DOHH2 (cell line): ENCODE measurements at regions not wholly inside any gene's neighbourhood (a gene's known extent, or its start where the extent isn't known, plus 50 kb on each side); places are given as distances from the start of the nearest gene placed in this dataset.

ENCODE experiments used
- H3F3A ChIP-seq: fragments of 200-600 bp; sonication (generic), shearing (Covaris generic); 2 replicates; pipeline ENCODE4 v1.6.0; 2016; ENCODE audit warnings: antibody characterized with exemption, mild to moderate bottlenecking; ENCODE audit not compliant: control insufficient read depth, insufficient read depth
- H3K27ac ChIP-seq: fragments of 200-600 bp; sonication (generic); 2 replicates; pipeline ENCODE4 v1.5.1; 2014; ENCODE audit warnings: low read depth, mild to moderate bottlenecking, low read length, moderate library complexity
- H3K27me3 ChIP-seq: fragments of 200-600 bp; sonication (generic); 2 replicates; pipeline ENCODE4 v1.6.1; 2014; ENCODE audit warnings: mild to moderate bottlenecking, low read length, mixed read lengths; ENCODE audit not compliant: control insufficient read depth
- H3K36me3 ChIP-seq: fragments of 200-600 bp; sonication (generic); 2 replicates; pipeline ENCODE4 v1.6.1; 2014; ENCODE audit warnings: mild to moderate bottlenecking, low read length, moderate library complexity, mixed read lengths; ENCODE audit not compliant: control insufficient read depth
- H3K4me1 ChIP-seq: fragments of 200-600 bp; sonication (generic); 2 replicates; pipeline ENCODE4 v1.6.1; 2014; ENCODE audit warnings: mild to moderate bottlenecking, low read length, mixed read lengths; ENCODE audit not compliant: control insufficient read depth
- H3K4me2 ChIP-seq: fragments of 200-600 bp; sonication (generic); 2 replicates; pipeline ENCODE4 v1.6.0; 2014; ENCODE audit warnings: mild to moderate bottlenecking, low read length, moderate library complexity
- H3K4me3 ChIP-seq: fragments of 200-600 bp; sonication (generic); 2 replicates; pipeline ENCODE4 v1.5.1; 2014; ENCODE audit warnings: mild to moderate bottlenecking, low read length, mixed read lengths
- H3K79me2 ChIP-seq: fragments of 200-600 bp; sonication (generic); 2 replicates; pipeline ENCODE4 v1.6.1; 2014; ENCODE audit warnings: mild to moderate bottlenecking, low read length, mixed read lengths; ENCODE audit not compliant: control insufficient read depth
- H3K9me2 ChIP-seq: fragments of 200-600 bp; sonication (generic); replicated peaks from 2 replicates; pipeline ENCODE4 v1.6.1; 2014; ENCODE audit warnings: mild to moderate bottlenecking, low read length, mixed read lengths; ENCODE audit not compliant: control insufficient read depth
- H3K9me3 ChIP-seq: fragments of 200-600 bp; sonication (generic); 2 replicates; pipeline ENCODE4 v1.6.1; 2014; ENCODE audit warnings: antibody characterized with exemption, low read length, mixed read lengths; ENCODE audit not compliant: control insufficient read depth, insufficient read depth
- H4K20me1 ChIP-seq: fragments of 200-600 bp; sonication (generic); 2 replicates; pipeline ENCODE4 v1.6.0; 2014; ENCODE audit warnings: low read depth, mild to moderate bottlenecking, antibody characterized with exemption, low read length, moderate library complexity; ENCODE audit not compliant: control insufficient read depth, insufficient read depth
- EZH2phosphoT487 ChIP-seq: fragments of 200-600 bp; sonication (generic); IDR thresholded peaks from 2 replicates; pipeline ENCODE4 v1.6.1; 2017; ENCODE audit warnings: borderline replicate concordance, mild to moderate bottlenecking, antibody characterized with exemption, low read length, moderate library complexity, mixed read lengths
- TF ChIP-seq, protein P1 (sequence below): fragments of 200-600 bp; sonication (generic); IDR thresholded peaks from one replicate; pipeline ENCODE4 v1.5.1; 2014; ENCODE audit warnings: antibody characterized with exemption, mild to moderate bottlenecking, low read depth, low read length; ENCODE audit not compliant: poor library complexity, severe bottlenecking

DNA sequence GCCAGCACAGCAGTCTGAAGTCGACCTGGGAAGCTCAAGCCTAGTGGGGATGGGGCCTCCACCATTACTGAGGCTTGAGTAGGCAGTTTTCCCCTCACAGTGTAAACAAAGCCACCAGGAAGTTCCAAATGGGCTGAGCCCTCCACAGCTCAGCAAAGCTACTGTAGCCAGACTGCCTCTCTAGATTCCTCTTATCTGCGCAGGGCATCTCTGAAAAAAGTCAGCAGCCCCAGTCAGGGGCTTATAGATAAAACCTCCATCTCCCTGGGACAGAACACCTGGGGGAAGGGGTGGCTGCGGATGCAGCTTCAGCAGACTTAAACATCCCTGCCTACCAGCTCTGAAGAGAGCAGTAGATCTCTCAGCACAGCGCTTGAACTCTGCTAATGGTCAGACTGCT is 218.4 kb upstream of the VRK2 start:
- H3K4me2 ChIP-seq = no peak overlapping the region
- TF ChIP-seq EZH2phosphoT487 = no peak
- TF ChIP-seq, protein P1, sequence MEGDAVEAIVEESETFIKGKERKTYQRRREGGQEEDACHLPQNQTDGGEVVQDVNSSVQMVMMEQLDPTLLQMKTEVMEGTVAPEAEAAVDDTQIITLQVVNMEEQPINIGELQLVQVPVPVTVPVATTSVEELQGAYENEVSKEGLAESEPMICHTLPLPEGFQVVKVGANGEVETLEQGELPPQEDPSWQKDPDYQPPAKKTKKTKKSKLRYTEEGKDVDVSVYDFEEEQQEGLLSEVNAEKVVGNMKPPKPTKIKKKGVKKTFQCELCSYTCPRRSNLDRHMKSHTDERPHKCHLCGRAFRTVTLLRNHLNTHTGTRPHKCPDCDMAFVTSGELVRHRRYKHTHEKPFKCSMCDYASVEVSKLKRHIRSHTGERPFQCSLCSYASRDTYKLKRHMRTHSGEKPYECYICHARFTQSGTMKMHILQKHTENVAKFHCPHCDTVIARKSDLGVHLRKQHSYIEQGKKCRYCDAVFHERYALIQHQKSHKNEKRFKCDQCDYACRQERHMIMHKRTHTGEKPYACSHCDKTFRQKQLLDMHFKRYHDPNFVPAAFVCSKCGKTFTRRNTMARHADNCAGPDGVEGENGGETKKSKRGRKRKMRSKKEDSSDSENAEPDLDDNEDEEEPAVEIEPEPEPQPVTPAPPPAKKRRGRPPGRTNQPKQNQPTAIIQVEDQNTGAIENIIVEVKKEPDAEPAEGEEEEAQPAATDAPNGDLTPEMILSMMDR = no peak
- H3K4me3 ChIP-seq = no peak overlapping the region
- no peaks in the 10 kb centered on the region for H3K36me3 ChIP-seq
- no peaks in the 10 kb centered on the region for H3K79me2 ChIP-seq
- no peaks in the 10 kb centered on the region for H3K9me3 ChIP-seq
- no peak overlapping the region for H3K27ac ChIP-seq
- H3K4me1 ChIP-seq = no peaks in the 10 kb centered on the region
- H4K20me1 ChIP-seq = no peaks in the 10 kb centered on the region
- no peaks in the 10 kb centered on the region for H3K9me2 ChIP-seq
- no peaks in the 10 kb centered on the region for H3F3A ChIP-seq
- no peaks in the 10 kb centered on the region for H3K27me3 ChIP-seq

DNA sequence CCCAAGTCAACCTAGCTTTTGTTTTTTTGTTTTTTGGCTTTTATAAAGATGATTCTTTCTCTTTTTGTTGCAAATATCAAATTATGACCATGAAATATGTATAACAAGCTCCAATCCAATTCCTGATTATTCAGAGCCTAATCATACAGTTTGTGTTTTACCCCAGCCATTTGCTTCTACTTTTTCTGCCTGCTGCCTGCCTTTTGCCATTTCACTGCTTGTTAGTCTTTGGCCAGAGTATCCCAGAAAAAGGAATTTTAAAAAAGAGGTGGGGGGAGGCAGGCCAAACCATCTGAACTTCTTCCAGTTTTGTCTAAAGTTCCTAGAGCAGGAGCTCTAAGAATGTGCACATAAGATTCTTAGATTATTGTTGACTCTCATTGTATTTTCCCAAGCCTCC is 211.9 kb upstream of the VRK2 start:
- no peaks in the 10 kb centered on the region for H3F3A ChIP-seq
- H3K27me3 ChIP-seq = no peaks in the 10 kb centered on the region
- no peaks in the 10 kb centered on the region for H4K20me1 ChIP-seq
- no peak overlapping the region for H3K4me3 ChIP-seq
- H3K9me3 ChIP-seq = no peaks in the 10 kb centered on the region
- H3K4me2 ChIP-seq = no peak overlapping the region
- no peaks in the 10 kb centered on the region for H3K79me2 ChIP-seq
- H3K9me2 ChIP-seq = no peaks in the 10 kb centered on the region
- no peak for TF ChIP-seq EZH2phosphoT487
- TF ChIP-seq, protein P1 = no peak
- H3K4me1 ChIP-seq = no peaks in the 10 kb centered on the region
- no peaks in the 10 kb centered on the region for H3K36me3 ChIP-seq
- H3K27ac ChIP-seq = no peak overlapping the region

DNA sequence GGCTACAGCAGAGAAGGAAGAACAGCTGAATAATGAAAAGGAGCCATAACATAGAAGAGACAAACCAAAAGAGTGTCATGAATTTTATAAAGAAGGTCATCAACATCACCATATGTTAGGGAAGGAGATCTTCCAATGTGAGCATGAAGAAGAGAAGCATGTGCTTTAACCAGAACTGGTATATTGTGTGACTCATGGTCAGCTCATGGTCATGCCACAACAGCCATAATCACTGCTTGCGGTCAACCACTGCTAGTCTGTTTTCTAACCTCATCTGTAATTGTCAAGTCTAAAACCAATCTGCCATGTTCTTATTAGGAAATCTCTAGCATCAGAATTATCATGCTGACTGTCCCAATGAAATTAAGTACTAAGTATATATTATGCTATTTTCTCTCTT is 204.1 kb upstream of the VRK2 start:
- Histone ChIP-seq H3K4me3 (no peak overlapping the region), H3K4me1 (no peaks in the 10 kb centered on the region), H3K27me3 (no peaks in the 10 kb centered on the region), H3F3A (no peaks in the 10 kb centered on the region), H3K9me2 (no peaks in the 10 kb centered on the region), H3K27ac (no peak overlapping the region), H4K20me1 (no peaks in the 10 kb centered on the region), H3K79me2 (no peaks in the 10 kb centered on the region), H3K4me2 (no peak overlapping the region), H3K36me3 (no peaks in the 10 kb centered on the region), H3K9me3 (no peaks in the 10 kb centered on the region)
- TF ChIP-seq, protein P1 = no peak
- TF ChIP-seq EZH2phosphoT487 = no peak

DNA sequence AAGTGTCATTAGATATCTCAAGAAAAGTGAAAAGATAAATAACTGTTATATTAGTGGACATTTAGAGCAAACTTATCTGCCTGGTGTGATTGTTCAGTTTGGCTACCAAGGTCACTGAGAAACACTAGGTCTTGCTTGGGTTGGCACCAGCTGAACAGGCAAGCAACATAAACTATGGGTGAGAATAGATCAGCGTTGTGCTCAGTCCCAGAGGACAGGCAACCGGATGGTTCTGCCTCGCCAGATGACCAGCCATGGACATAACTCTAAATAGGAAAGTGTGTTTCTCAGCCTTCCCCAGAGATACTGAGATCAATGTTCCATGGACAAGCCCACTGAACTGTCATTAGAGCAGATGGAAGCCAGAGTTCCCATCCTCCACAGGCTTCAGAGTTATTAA is 203.4 kb upstream of the VRK2 start:
- H3K36me3 ChIP-seq = no peaks in the 10 kb centered on the region
- H4K20me1 ChIP-seq = no peaks in the 10 kb centered on the region
- no peaks in the 10 kb centered on the region for H3K4me1 ChIP-seq
- H3K79me2 ChIP-seq = no peaks in the 10 kb centered on the region
- H3K9me3 ChIP-seq = no peaks in the 10 kb centered on the region
- H3F3A ChIP-seq = no peaks in the 10 kb centered on the region
- no peak overlapping the region for H3K4me2 ChIP-seq
- H3K9me2 ChIP-seq = no peaks in the 10 kb centered on the region
- H3K27me3 ChIP-seq = no peaks in the 10 kb centered on the region
- no peak overlapping the region for H3K4me3 ChIP-seq
- H3K27ac ChIP-seq = no peak overlapping the region
- TF ChIP-seq, protein P1 = no peak
- no peak for TF ChIP-seq EZH2phosphoT487
